Gastroesophageal sphincter (tissue), 4 donors: ENCODE measurements at regions not wholly inside any gene's neighbourhood (a gene's known extent, or its start where the extent isn't known, plus 50 kb on each side); places are given as distances from the start of the nearest gene placed in this dataset.

Experiments used
- ATAC-seq: fragments of 150-250 bp; one replicate; pipeline ENCODE4 v1.9.1; 2016; ENCODE audit warnings: mild to moderate bottlenecking, moderate library complexity
- H3K27ac ChIP-seq, 4 donors: fragments of 200-600 bp; sonication (generic) in 3 of 4; 1 replicate in 3 of 4; 2 replicates in 1 of 4; pipeline ENCODE4 v1.5.1; 2016 to 2019
- H3K27me3 ChIP-seq: fragments of 200-600 bp; sonication (generic); one replicate; pipeline ENCODE4 v1.5.1; 2019
- H3K36me3 ChIP-seq, 2 donors: fragments of 200-600 bp; sonication (generic); one replicate each; pipeline ENCODE4 v1.5.1; 2019; ENCODE audit warnings: control low read depth in 1 of 2
- H3K4me1 ChIP-seq, 3 donors: fragments of 200-600 bp; sonication (generic); 1 replicate in 2 of 3; 2 replicates in 1 of 3; pipeline ENCODE4 v1.5.1; 2016 to 2019; ENCODE audit warnings: control low read depth in 2 of 3
- H3K4me3 ChIP-seq, 2 donors: fragments of 200-600 bp; sonication (generic); one replicate each; pipeline ENCODE4 v1.5.1; 2019; ENCODE audit warnings: mild to moderate bottlenecking in 1 of 2, moderate library complexity in 1 of 2
- H3K9me3 ChIP-seq, 3 donors: fragments of 200-600 bp; sonication (generic); one replicate each; pipeline ENCODE4 v1.5.1; 2017 to 2019; ENCODE audit warnings: control low read depth in 2 of 3
- CTCF ChIP-seq, 4 experiments: fragments of 200-600 bp in 2 of 4; fragments of 450-650 bp in 2 of 4; sonication (generic) in 1 of 4; IDR thresholded peaks; one replicate each; pipeline ENCODE4 v1.5.1; 2017 to 2019; ENCODE audit warnings: antibody characterized with exemption in 4 of 4, mild to moderate bottlenecking in 2 of 4, moderate library complexity in 2 of 4
- EP300 ChIP-seq: sonication (generic); formaldehyde crosslinking; IDR thresholded peaks from one replicate; pipeline ENCODE4 v1.6.1; 2017; ENCODE audit warnings: antibody characterized with exemption, mild to moderate bottlenecking
- POLR2A ChIP-seq, 2 donors: fragments of 450-650 bp; IDR thresholded peaks; one replicate each; pipeline ENCODE4 v1.6.1; 2017; ENCODE audit warnings: antibody characterized with exemption in 2 of 2, mild to moderate bottlenecking in 2 of 2, moderate library complexity in 1 of 2
- POLR2AphosphoS5 ChIP-seq: sonication (generic); formaldehyde crosslinking; IDR thresholded peaks from one replicate; pipeline ENCODE4 v1.6.1; 2017; ENCODE audit warnings: antibody characterized with exemption
- WGBS, 2 donors: methylation state at CpG; one replicate each; pipeline ENCODE4 v1.1.5; 2018; ENCODE audit warnings: low coverage in 1 of 2; 5-methylcytosine and 5-hydroxymethylcytosine counted together

DNA sequence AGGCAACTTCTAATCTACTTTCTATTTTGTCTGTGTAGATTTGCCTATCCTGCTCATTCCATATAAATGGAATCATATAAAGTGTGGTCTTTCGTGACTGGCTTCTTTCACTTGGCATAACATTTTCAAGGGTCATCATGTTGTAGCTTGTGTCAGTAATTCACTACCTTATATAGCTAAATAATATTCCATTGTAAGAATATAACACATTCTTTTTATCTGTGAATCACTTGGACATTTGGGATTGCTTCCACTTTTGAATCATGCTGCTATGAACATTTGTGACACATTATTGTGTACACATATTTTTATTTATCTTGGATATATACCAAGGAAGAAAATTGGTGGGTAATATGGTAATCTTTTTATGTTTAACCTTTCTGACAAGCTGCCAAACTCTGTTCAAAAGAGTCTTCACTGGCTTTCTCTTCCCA lies 89.0 kb upstream of the CSNK1A1L start:
- Histone ChIP-seq H3K4me1 (no peaks in the 10 kb centered on the region), H3K36me3 (no peaks in the 10 kb centered on the region), H3K9me3 (peaks cover 0 to 3% (median 0%) of the 10 kb centered on the region in 3 donors), H3K27ac (no peak overlapping the region), H3K27me3 (no peaks in the 10 kb centered on the region), H3K4me3 (no peak overlapping the region)
- no peak for ATAC-seq
- TF ChIP-seq CTCF (IDR thresholded peaks at IDR 0.05): no peak
- TF ChIP-seq EP300: no peak
- 40 to 70% methylated on average over 1 of the region's 1 CpG for WGBS, 2 donors

DNA sequence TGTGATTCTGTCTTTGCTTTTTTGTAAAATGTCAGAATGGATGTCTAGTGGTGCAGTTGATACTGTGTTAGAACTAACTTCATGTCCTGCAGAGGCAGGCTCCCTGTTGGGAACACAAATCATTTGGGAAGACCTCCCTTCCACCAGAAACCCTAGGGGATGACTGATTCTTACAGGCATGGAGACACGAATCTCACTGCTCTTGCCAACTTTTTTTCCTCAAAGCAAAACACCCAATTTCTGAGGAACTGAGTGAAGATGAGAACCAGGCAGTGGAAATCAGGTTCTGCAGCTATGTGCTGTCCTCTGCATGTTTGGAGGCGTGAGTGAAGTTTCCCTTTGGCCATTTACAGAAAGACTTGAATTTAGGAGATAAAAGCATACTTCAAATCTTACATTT lies 87.5 kb upstream of the CSNK1A1L start:
- no peak for ATAC-seq
- Histone ChIP-seq H3K36me3 (no peaks in the 10 kb centered on the region), H3K27ac (no peak overlapping the region), H3K4me3 (no peak overlapping the region), H3K9me3 (peaks cover 0 to 9% (median 0%) of the 10 kb centered on the region in 3 donors), H3K4me1 (no peaks in the 10 kb centered on the region), H3K27me3 (no peaks in the 10 kb centered on the region)
- 14 to 52% methylated on average over 1 to 2 of the region's 2 CpGs for WGBS, 2 donors
- TF ChIP-seq POLR2AphosphoS5 (no peak), POLR2A (IDR thresholded peaks at IDR 0.05) (no peak), EP300 (no peak)

- ATAC-seq: no peak
- H3K4me3 ChIP-seq: no peak overlapping the region
- no peaks in the 10 kb centered on the region for H3K27me3 ChIP-seq
- TF ChIP-seq POLR2A (IDR thresholded peaks at IDR 0.05): no peak
- TF ChIP-seq POLR2AphosphoS5: no peak
- TF ChIP-seq EP300: no peak
- TF ChIP-seq CTCF (IDR thresholded peaks at IDR 0.05): no peak
- no peaks in the 10 kb centered on the region for H3K4me1 ChIP-seq
- H3K9me3 ChIP-seq: peaks cover 0 to 9% (median 0%) of the 10 kb centered on the region in 3 donors
- H3K36me3 ChIP-seq: no peaks in the 10 kb centered on the region
- H3K27ac ChIP-seq: no peak overlapping the region
Observed at GRCh38 chr13:37187621-37188020, 82.2 kb upstream of the CSNK1A1L start.

- peaks cover 0 to 9% (median 0%) of the 10 kb centered on the region in 3 donors for H3K9me3 ChIP-seq
- no peak overlapping the region for H3K27ac ChIP-seq
- WGBS, 2 donors: 93 to 100% methylated on average over 2 of the region's 2 CpGs
- no peaks in the 10 kb centered on the region for H3K36me3 ChIP-seq
- no peak for ATAC-seq
- TF ChIP-seq CTCF (IDR thresholded peaks at IDR 0.05) (no peak), POLR2AphosphoS5 (no peak)
- no peak overlapping the region for H3K4me3 ChIP-seq
- H3K4me1 ChIP-seq: no peaks in the 10 kb centered on the region
- H3K27me3 ChIP-seq: no peaks in the 10 kb centered on the region
Observed at GRCh38 chr13:37187105-37187504, 81.6 kb upstream of the CSNK1A1L start.

- no peak for ATAC-seq
- Histone ChIP-seq H3K36me3 (no peaks in the 10 kb centered on the region), H3K4me1 (no peaks in the 10 kb centered on the region), H3K27me3 (no peaks in the 10 kb centered on the region), H3K9me3 (no peaks in the 10 kb centered on the region), H3K4me3 (no peak overlapping the region), H3K27ac (no peak overlapping the region)
- no peak for TF ChIP-seq POLR2AphosphoS5
- no peak for TF ChIP-seq EP300
- no peak for TF ChIP-seq POLR2A (IDR thresholded peaks at IDR 0.05)
- TF ChIP-seq CTCF (IDR thresholded peaks at IDR 0.05): no peak
Observed at GRCh38 chr13:37181620-37182019, 76.2 kb upstream of the CSNK1A1L start.

DNA sequence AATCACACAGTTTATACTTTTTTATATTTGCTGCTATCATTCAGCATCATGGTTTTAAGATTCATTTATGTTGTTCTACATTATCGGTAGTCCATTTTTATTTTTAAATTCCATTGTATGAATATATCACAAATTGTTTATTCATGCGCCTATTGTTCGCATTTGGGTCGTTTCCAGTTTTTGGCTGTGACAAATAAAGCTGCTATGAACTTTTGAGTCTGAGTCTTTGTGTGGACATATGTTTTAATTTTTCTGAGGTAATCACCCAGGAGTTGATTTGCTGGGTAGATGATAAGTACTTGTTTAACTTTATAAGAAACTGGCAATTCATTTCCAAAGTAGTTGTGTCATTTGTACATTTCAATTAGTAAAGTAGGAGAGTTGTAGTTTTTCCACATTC lies 74.2 kb upstream of the CSNK1A1L start:
- WGBS, 2 donors: 65 to 96% methylated on average over 3 to 4 of the region's 4 CpGs

More for the DNA sequence above, 74.2 kb upstream of the CSNK1A1L start:
- TF ChIP-seq CTCF (IDR thresholded peaks at IDR 0.05): no peak
- no peak for TF ChIP-seq EP300
- TF ChIP-seq POLR2A (IDR thresholded peaks at IDR 0.05): no peak
- TF ChIP-seq POLR2AphosphoS5: no peak
- H3K4me3 ChIP-seq: no peak overlapping the region
- no peak for ATAC-seq
- no peaks in the 10 kb centered on the region for H3K36me3 ChIP-seq
- H3K27ac ChIP-seq: no peak overlapping the region
- no peaks in the 10 kb centered on the region for H3K9me3 ChIP-seq
- no peaks in the 10 kb centered on the region for H3K27me3 ChIP-seq
- H3K4me1 ChIP-seq: no peaks in the 10 kb centered on the region
